Activated CD4-positive, alpha-beta T cell treated with anti-CD3 and anti-CD28 coated beads for 1 hour (primary cell): ENCODE measurements at regions not wholly inside any gene's neighbourhood (a gene's known extent, or its start where the extent isn't known, plus 50 kb on each side); places are given as distances from the start of the nearest gene placed in this dataset.
A peak's percentile ranks its signal among the peaks of the same experiment; 100 is the strongest.
"Not testable (repeated sequence)": the region's sequence is repeated elsewhere in the genome, so short reads cannot be mapped to it uniquely, and the experiment has no call there.

Experiments used
- DNase-seq: peaks from one replicate; pipeline ENCODE4 v3.0.0-alpha.2; 2020

GRCh38 chr3:197459571-197459970, 96.2 kb downstream of the BDH1 start:
- DNase-seq: not testable (repeated sequence)

- DNase-seq: no peak
Measured at GRCh38 chr3:197458906-197459470, 96.8 kb downstream of the BDH1 start.

DNA sequence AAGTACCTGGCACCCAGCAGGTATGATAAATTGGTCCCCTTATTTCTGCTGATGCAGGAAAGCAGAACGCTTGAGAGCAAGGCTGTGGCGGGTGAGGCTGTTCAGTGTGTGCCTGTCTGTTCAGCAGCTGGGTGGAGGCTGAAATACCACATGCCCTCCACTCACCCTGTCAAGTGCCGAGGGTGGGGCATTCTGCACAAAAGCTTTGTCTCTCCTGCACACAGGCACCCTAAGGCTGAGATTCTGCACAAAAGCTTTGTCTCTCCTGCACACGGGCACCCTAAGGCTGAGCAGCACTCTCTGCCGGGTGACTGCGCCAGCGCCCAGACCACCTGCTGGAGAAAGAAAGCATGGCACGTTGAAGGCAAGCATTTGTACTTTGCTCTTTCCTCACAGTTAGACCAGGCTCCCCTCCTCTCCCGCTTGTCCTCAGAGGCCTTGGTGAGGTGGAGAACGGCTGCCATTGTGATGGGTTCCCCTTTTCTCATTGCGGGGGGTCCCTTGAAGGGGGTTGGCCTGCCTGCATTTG, 97.5 kb downstream of the BDH1 start:
- DNase-seq: no peak

DNA sequence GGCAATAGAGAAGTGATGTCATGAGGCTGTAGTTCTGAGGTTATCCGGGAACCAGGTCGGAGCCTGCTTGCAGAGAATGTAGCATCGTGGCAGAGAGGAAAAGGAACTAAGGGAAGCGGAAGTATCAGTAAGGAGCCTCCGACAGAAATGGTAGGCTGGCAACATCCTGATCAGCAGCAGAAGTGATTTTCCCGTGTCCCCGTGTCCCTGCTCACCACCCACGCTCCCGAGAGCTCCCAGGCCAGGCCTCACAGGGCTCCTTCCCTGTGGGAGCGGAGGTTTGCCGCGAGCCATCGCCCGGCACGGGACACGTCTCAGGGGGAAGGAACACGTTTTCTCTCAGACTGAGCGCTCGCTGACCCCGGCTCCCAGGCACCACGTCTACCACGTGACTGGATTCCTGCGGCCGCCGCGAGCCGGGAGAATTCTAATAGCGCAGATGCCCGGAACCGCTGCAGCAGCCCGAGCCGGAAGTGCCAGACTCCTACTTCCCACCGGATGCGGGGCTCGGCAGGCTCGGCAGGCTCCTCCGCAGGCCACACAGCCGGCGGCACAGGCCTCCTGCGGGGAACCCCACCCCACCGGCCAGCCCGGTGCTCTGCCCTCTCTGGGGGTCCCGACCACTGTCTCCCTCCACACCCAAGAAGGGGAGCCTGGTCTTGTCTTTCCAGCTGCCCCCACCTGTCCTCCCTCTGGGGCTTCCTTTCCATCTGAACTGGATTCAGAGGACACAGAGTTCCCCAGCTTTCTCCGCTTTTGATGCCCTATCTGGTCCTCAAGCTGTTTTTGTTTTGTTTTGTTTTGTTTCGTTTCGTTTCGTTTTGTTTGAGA, 99.3 kb downstream of the BDH1 start:
- peak; percentile 15 for DNase-seq

- not testable (repeated sequence) for DNase-seq
Measured at GRCh38 chr3:197454841-197455240, 100.9 kb downstream of the BDH1 start.

- DNase-seq: no peak
Measured at GRCh38 chr3:197454014-197454413, 101.8 kb downstream of the BDH1 start.

DNA sequence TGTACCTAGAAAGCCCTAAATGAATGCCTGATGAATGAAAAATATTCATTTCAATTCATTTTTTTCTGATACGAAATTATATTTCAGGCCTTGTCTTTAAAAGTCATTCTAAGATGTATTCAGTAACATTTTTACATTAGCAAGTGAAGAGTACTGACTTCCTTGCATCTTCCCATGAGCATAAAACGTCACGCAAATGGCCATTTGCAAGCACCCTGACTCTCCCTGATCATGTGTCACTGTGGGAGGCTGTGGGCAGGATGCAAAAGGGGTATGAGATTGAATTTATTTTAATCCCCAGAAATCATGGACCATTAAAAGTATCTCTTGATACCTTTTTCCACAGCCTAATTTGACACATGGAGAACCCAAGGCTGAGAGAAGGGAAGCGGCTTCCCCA, 105.0 kb downstream of the BDH1 start:
- DNase-seq: no peak

GRCh38 chr3:197450308-197450707, 105.5 kb downstream of the BDH1 start:
- no peak for DNase-seq

GRCh38 chr3:197449181-197449580, 106.6 kb downstream of the BDH1 start:
- not testable (repeated sequence) for DNase-seq

DNA sequence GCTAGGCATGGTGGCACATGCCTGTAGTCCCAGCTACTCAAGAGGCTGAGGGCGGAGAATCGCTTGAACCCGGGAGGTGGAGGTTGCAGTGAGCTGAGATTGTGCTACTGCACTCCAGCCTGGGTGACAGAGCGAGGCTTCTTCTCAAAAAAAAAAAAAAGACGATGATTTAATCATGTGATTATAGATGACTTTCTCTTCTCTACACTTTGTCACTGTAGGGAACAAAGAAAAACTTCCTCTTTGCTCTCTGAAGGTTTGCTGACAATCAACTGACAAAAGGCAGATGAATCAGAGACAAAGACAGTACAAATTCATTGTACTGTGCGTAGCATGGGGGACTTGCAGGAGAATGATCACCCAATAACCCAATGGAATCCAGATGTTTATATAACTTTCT, 108.0 kb downstream of the BDH1 start:
- not testable (repeated sequence) for DNase-seq

GRCh38 chr3:197447057-197447456, 108.7 kb downstream of the BDH1 start:
- DNase-seq: no peak

- DNase-seq: no peak
Measured at GRCh38 chr3:197446700-197447056, 109.1 kb downstream of the BDH1 start.

GRCh38 chr3:197445896-197446699, 109.7 kb downstream of the BDH1 start:
- DNase-seq: no peak

GRCh38 chr3:197444793-197445379, 110.9 kb downstream of the BDH1 start:
- DNase-seq: no peak

DNA sequence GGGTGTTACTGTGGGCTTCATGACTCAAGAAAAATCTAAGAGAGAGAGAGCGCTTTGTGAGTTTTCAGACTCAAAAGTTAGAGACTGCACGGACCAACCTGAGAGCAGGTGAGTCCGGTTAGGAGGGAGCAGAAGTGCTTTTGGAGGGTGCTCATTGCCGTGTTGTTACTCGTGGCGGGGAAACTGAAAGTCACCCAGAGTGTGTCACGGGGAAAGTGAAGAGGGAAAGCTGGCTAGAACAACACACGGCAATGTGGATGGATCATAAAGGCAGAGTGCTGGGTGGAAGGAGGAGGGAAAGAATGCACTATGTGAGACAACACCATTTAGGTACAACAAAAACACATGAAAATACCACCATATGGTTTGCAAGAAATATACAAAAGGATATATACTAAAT, 112.3 kb downstream of the BDH1 start:
- no peak for DNase-seq

DNA sequence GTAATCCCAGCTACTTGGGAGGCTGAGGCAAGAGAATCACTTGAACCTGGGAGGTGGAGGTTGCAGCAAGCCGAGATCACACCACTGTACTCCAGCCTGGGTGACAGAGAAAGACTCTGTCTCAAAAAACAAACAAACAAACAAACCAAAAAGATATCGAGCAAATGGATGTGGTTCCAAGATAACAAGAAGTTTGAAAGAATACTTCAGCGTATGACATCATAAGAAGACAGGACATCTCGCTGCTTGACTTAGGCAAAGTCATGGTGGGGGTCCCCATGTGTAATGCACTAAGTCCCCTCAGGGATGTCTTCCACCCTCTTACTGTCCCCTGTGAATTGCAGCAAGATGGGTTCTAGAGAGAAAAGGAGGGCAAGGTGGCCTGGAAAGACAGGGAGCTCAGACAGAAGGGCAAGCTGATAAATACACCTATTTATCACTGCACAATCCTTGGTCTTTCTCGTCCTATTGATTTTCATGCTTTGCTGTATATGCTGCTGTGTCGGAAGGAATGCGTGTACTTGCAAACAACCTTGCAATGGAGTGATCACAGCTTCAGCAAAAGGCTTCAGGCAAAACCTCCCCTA, 115.0 kb downstream of the BDH1 start:
- no peak for DNase-seq

GRCh38 chr3:197438906-197439305, 116.9 kb downstream of the BDH1 start:
- no peak for DNase-seq

- DNase-seq: no peak
Measured at GRCh38 chr3:197435426-197435825, 120.3 kb downstream of the BDH1 start.

DNA sequence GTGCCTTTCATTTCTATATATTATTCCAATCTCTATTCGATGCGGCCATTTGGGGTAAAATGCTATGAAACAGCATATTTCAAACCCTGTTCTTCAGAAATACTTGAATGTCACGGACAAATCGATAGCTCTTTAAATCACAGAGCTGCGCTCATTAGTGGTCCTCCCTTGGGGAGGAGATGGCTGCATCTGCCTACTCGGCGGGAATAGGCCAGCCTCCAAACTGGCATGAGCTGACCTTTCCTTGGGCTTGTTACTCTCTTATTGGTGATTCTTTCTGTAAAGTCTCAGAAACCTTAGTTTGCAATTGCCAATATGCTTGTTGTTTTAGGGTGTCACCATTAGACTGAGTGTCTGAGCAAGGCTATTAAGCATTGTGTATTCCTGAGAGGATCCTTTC, 120.9 kb downstream of the BDH1 start:
- DNase-seq: no peak

DNA sequence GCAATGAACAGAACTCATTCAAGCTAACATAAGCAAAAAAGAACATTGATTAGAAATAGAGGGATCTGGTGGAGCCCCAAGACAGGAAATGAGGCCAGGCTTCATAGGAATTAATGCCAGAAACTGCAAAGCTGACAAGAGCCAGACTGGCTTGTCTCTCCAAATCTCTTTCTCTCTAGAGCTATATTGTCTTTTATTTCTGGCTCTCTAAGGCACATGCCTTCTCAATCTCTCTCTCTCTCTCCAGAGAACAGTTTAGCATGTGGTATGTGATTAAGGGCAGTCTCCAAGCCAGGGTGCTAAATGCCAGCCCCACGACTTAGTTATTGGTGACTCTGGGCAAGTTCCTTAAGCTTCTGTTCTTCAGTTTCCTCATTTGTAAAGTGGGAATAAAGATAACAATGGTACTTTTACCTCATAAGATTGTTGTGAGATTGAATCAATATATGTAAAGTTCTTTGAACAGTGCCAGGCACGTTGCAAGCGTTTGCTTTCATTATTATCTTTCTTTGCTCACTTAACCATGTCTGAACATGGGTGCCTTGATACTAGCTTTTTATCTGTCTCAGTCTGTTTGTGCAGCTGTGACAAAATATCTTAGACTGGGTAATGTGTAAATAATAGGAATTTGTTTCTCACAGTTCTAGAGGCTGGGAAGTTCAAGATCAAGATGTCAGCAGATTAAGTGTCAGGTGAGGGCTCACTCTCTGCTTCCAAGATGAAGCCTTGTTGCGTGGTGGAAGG, 123.2 kb downstream of the BDH1 start:
- no peak for DNase-seq

DNA sequence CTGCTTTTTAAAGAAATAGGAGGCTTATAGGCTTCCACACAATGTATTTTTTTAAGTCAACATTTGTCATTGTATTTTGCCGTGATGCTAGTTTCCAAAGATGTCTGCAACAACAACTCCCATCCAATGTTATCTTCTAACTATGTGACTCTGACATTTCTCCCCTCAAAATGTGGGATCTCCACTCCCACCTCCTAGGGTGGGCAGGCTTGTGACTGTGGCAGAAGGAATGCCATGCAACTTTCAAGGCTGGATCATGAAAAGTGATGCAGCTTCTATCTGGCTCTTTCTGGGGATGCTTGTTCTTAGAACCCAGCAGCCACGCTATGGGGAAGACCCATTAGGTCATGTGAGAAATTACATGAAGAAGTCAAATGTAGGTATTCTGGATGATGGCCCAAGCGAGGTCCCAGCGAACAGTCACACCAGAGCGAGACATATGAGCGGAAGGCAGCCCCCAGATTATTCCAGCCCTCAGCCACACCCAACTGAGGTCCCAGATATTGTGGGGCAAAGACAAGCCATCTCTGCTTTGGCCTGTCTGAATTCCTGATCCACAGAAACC, 124.3 kb downstream of the BDH1 start:
- no peak for DNase-seq

GRCh38 chr3:197430934-197431333, 124.8 kb downstream of the BDH1 start:
- no peak for DNase-seq
